H1 (cell line): ENCODE measurements at regions not wholly inside any gene's neighbourhood (a gene's known extent, or its start where the extent isn't known, plus 50 kb on each side); places are given as distances from the start of the nearest gene placed in this dataset.

Experiments used
- CTCF ChIA-PET: fragments of 300-600 bp; sonication (Branson Sonifier 250); formaldehyde crosslinking; loops from one replicate; lab custom pipeline; 2021; ENCODE audit not compliant: partially characterized antibody; lab: Charles Lee
- POLR2A ChIA-PET: fragments of 300-600 bp; sonication (Branson Sonifier 250); formaldehyde crosslinking; loops from one replicate; lab custom pipeline; 2021; ENCODE audit warnings: inconsistent platforms; ENCODE audit not compliant: partially characterized antibody; lab: Charles Lee
- DNase-seq, 2 experiments: peaks; one replicate each; pipeline versions ENCODE4 v3.0.0 to v3.0.0-alpha.2; 2010 to 2022; ENCODE audit warnings: low spot score in 2 of 2, low read depth in 1 of 2, mixed read lengths in 1 of 2
- FAIRE-seq: peaks from 2 replicates; lab custom pipeline; 2011; peaks lifted over from hg19 to GRCh38; lab: Jason Lieb, UNC
- H2AFZ ChIP-seq: 2 replicates; pipeline ENCODE4 v1.8.1; 2012; ENCODE audit warnings: low read length, inconsistent platforms
- H2AK5ac ChIP-seq: 2 replicates; pipeline ENCODE4 v1.6.1; 2013; ENCODE audit warnings: low read depth, low read length
- H2BK120ac ChIP-seq: replicated peaks from 2 replicates; pipeline ENCODE3; 2013; ENCODE audit warnings: low read depth, low read length, inconsistent platforms
- H2BK12ac ChIP-seq: 2 replicates; pipeline ENCODE4 v1.6.1; 2013; ENCODE audit warnings: low read depth, low read length
- H2BK15ac ChIP-seq: 2 replicates; pipeline ENCODE4 v1.6.1; 2013; ENCODE audit warnings: low read length
- H2BK20ac ChIP-seq: 2 replicates; pipeline ENCODE4 v1.6.1; 2013; ENCODE audit warnings: low read length
- H2BK5ac ChIP-seq: 2 replicates; pipeline ENCODE4 v1.6.1; 2013; ENCODE audit warnings: low read depth, low read length
- H3K14ac ChIP-seq: 2 replicates; pipeline ENCODE4 v1.6.1; 2013; ENCODE audit warnings: inconsistent platforms; ENCODE audit not compliant: insufficient read length
- H3K18ac ChIP-seq: 2 replicates; pipeline ENCODE4 v1.6.1; 2013; ENCODE audit warnings: low read length; ENCODE audit errors: extremely low read depth
- H3K23ac ChIP-seq: 2 replicates; pipeline ENCODE4 v1.6.1; 2013; ENCODE audit warnings: inconsistent platforms; ENCODE audit not compliant: insufficient read length
- H3K23me2 ChIP-seq: 2 replicates; pipeline ENCODE4 v1.6.1; 2013; ENCODE audit warnings: low read depth, low read length
- H3K27ac ChIP-seq: 2 replicates; pipeline ENCODE4 v1.6.1; 2011; ENCODE audit warnings: low read depth, low read length, inconsistent platforms
- H3K27me3 ChIP-seq, 4 experiments: replicated peaks in 1 of 4; 1 replicate in 1 of 4; 2 replicates in 3 of 4; pipeline versions ENCODE4 v1.6.1 to v1.8.1; 2011 to 2013; ENCODE audit warnings: low read length in 3 of 4, mild to moderate bottlenecking in 3 of 4, inconsistent platforms in 2 of 4, mixed read lengths in 2 of 4, moderate library complexity in 1 of 4; ENCODE audit not compliant: control insufficient read depth in 3 of 4, insufficient read depth in 3 of 4; ENCODE audit errors: extremely low read depth in 1 of 4
- H3K36me3 ChIP-seq, 4 experiments: 2 replicates each; pipeline versions ENCODE4 v1.6.1 to v1.8.1; 2011 to 2013; ENCODE audit warnings: mild to moderate bottlenecking in 4 of 4, low read length in 3 of 4, moderate library complexity in 2 of 4, control low read depth in 1 of 4, inconsistent platforms in 1 of 4; ENCODE audit not compliant: insufficient read depth in 4 of 4, control insufficient read depth in 2 of 4
- H3K4ac ChIP-seq: replicated peaks from 2 replicates; pipeline ENCODE3; 2013; ENCODE audit warnings: low read length, low read depth, mixed read lengths, inconsistent platforms; ENCODE audit not compliant: insufficient read length
- H3K4me1 ChIP-seq, 4 experiments: replicated peaks in 1 of 4; 1 replicate in 1 of 4; 2 replicates in 3 of 4; pipeline versions ENCODE4 v1.6.1 to v1.8.1; 2011 to 2013; ENCODE audit warnings: low read length in 3 of 4, inconsistent platforms in 2 of 4, mixed read lengths in 1 of 4; ENCODE audit not compliant: insufficient read depth in 4 of 4, control insufficient read depth in 3 of 4
- H3K4me2 ChIP-seq, 2 experiments: 2 replicates each; pipeline versions ENCODE4 v1.6.1 to v1.8.1; 2011 to 2013; ENCODE audit warnings: low read depth in 2 of 2, low read length in 2 of 2, control low read depth in 1 of 2, inconsistent platforms in 1 of 2, mild to moderate bottlenecking in 1 of 2; ENCODE audit not compliant: insufficient read depth in 1 of 2
- H3K4me3 ChIP-seq, 4 experiments: fragments of 200-600, 300-600 bp in 1 of 4; sonication (generic), shearing (Covaris generic), sonication (Bioruptor Twin) in 1 of 4; 2 replicates each; pipeline versions ENCODE4 v1.5.1 to v1.8.1; 2011 to 2016; ENCODE audit warnings: low read length in 4 of 4, low read depth in 3 of 4, control low read depth in 2 of 4, inconsistent platforms in 2 of 4, mild to moderate bottlenecking in 2 of 4, mixed read lengths in 1 of 4, moderate library complexity in 1 of 4; ENCODE audit not compliant: insufficient read depth in 2 of 4; ENCODE audit errors: extremely low read depth in 1 of 4
- H3K56ac ChIP-seq: replicated peaks from 2 replicates; pipeline ENCODE3; 2013; ENCODE audit warnings: low read depth, mild to moderate bottlenecking, mixed read lengths, low read length, inconsistent platforms; ENCODE audit not compliant: insufficient read length
- H3K79me1 ChIP-seq: 2 replicates; pipeline ENCODE4 v1.6.1; 2013; ENCODE audit warnings: low read depth, low read length, control low read depth
- H3K79me2 ChIP-seq, 2 experiments: 2 replicates each; pipeline versions ENCODE4 v1.6.1 to v1.8.1; 2012 to 2013; ENCODE audit warnings: low read length in 2 of 2, mild to moderate bottlenecking in 2 of 2, inconsistent platforms in 1 of 2; ENCODE audit not compliant: insufficient read depth in 2 of 2, control insufficient read depth in 1 of 2
- H3K9ac ChIP-seq, 4 experiments: replicated peaks in 1 of 4; 1 replicate in 1 of 4; 2 replicates in 3 of 4; pipeline versions ENCODE4 v1.6.1 to v1.8.1; 2011 to 2013; ENCODE audit warnings: low read depth in 3 of 4, low read length in 3 of 4, control low read depth in 2 of 4, mild to moderate bottlenecking in 2 of 4, moderate library complexity in 2 of 4, inconsistent platforms in 1 of 4; ENCODE audit errors: extremely low read depth in 1 of 4
- H3K9me3 ChIP-seq, 2 experiments: 2 replicates each; pipeline versions ENCODE4 v1.6.1 to v1.8.1; 2012 to 2013; ENCODE audit warnings: mild to moderate bottlenecking in 2 of 2, moderate library complexity in 2 of 2, control low read depth in 1 of 2, inconsistent platforms in 1 of 2, low read depth in 1 of 2, low read length in 1 of 2, mixed read lengths in 1 of 2; ENCODE audit not compliant: insufficient read depth in 2 of 2
- H4K20me1 ChIP-seq, 2 experiments: replicated peaks in 1 of 2; 2 replicates each; pipeline versions ENCODE3 to v1.8.1; 2011 to 2013; ENCODE audit warnings: inconsistent platforms in 2 of 2, low read length in 2 of 2, mild to moderate bottlenecking in 1 of 2; ENCODE audit not compliant: insufficient read depth in 2 of 2, control insufficient read depth in 1 of 2
- H4K5ac ChIP-seq: 2 replicates; pipeline ENCODE4 v1.6.1; 2013; ENCODE audit warnings: low read length, low read depth, mixed read lengths, inconsistent platforms; ENCODE audit not compliant: insufficient read length
- H4K8ac ChIP-seq: 2 replicates; pipeline ENCODE4 v1.8.0; 2013; ENCODE audit warnings: mild to moderate bottlenecking, moderate library complexity, low read length, inconsistent platforms; ENCODE audit not compliant: insufficient read depth; ENCODE audit errors: extremely low read depth
- H4K91ac ChIP-seq: replicated peaks from 2 replicates; pipeline ENCODE3; 2013; ENCODE audit warnings: low read length, mixed read lengths, inconsistent platforms; ENCODE audit not compliant: insufficient read length
- POLR2A ChIP-seq, 2 experiments: IDR thresholded peaks; 1 replicate in 1 of 2; 2 replicates in 1 of 2; pipeline ENCODE4 v1.6.1; 2011; ENCODE audit warnings: low read depth in 2 of 2, low read length in 2 of 2, mild to moderate bottlenecking in 2 of 2; ENCODE audit errors: control extremely low read depth in 1 of 2
- WGBS, 2 experiments: shearing (Covaris generic) in 1 of 2; methylation state at CpG; one replicate each; pipeline versions ENCODE4 v1.1.6 to v1.1.7; 2013 to 2015; ENCODE audit warnings: low lambda C conversion rate in 2 of 2, mixed read lengths in 2 of 2, inconsistent platforms in 1 of 2, low coverage in 1 of 2, missing lambda C conversion rate in 1 of 2; ENCODE audit not compliant: insufficient replicate concordance in 2 of 2, insufficient coverage in 1 of 2, insufficient read length in 1 of 2; ENCODE audit errors: extremely low coverage in 1 of 2, missing lambda C conversion rate in 1 of 2; 5-methylcytosine and 5-hydroxymethylcytosine counted together

- H3K4me3 ChIP-seq = no peak overlapping the region
- H3K27me3 ChIP-seq = no peaks in the 10 kb centered on the region
- CTCF ChIA-PET = no interaction called here
- H3K4me1 ChIP-seq = peaks cover 0 to 4% (median 1%) of the 10 kb centered on the region in 4 experiments; a peak in 2 of 7 replicates
- H3K14ac ChIP-seq = no peak overlapping the region
- H3K9ac ChIP-seq = no peak overlapping the region
- H3K18ac ChIP-seq = no peak overlapping the region
- H2BK15ac ChIP-seq = no peak overlapping the region
- no peak for TF ChIP-seq POLR2A (IDR thresholded peaks at IDR 0.05; ENCODE audit: control extremely low read depth in 1 of 2, low read depth in 2 of 2, low read length in 2 of 2)
- H4K20me1 ChIP-seq = no peaks in the 10 kb centered on the region
- no peak overlapping the region for H2BK20ac ChIP-seq
- no peaks in the 10 kb centered on the region for H3K79me1 ChIP-seq
- H3K23ac ChIP-seq = no peak overlapping the region
- no peaks in the 10 kb centered on the region for H3K79me2 ChIP-seq
- no peaks in the 10 kb centered on the region for H3K9me3 ChIP-seq
- POLR2A ChIA-PET = no interaction called here
- no peak overlapping the region for H2BK120ac ChIP-seq
- H3K23me2 ChIP-seq = no peaks in the 10 kb centered on the region
- H3K36me3 ChIP-seq = no peaks in the 10 kb centered on the region
- H4K8ac ChIP-seq = no peak overlapping the region
- no peak overlapping the region for H3K56ac ChIP-seq
- FAIRE-seq (no peak), DNase-seq (no peak)
- no peak overlapping the region for H3K27ac ChIP-seq
- H2BK5ac ChIP-seq = no peak overlapping the region
- no peak overlapping the region for H2BK12ac ChIP-seq
- no peak overlapping the region for H3K4me2 ChIP-seq
- H2AK5ac ChIP-seq = no peak overlapping the region
- H4K91ac ChIP-seq = no peak overlapping the region
- no peak overlapping the region for H3K4ac ChIP-seq
- 95% methylated on average over 3 of the region's 3 CpGs; no CpG with 5 or more reads in 1 of the 2 experiments for WGBS, 2 experiments
- H4K5ac ChIP-seq = no peak overlapping the region
- H2AFZ ChIP-seq = no peak overlapping the region
These were observed 279.6 kb downstream of the KLF5 start for GRCh38 chr13:73338389-73338788.
